ENCODE measurements at regions not wholly inside any gene's neighbourhood (a gene's known extent, or its start where the extent isn't known, plus 50 kb on each side); places are given as distances from the start of the nearest gene placed in this dataset.
"Not testable (repeated sequence)": the region's sequence is repeated elsewhere in the genome, so short reads cannot be mapped to it uniquely, and the experiment has no call there.

DNA sequence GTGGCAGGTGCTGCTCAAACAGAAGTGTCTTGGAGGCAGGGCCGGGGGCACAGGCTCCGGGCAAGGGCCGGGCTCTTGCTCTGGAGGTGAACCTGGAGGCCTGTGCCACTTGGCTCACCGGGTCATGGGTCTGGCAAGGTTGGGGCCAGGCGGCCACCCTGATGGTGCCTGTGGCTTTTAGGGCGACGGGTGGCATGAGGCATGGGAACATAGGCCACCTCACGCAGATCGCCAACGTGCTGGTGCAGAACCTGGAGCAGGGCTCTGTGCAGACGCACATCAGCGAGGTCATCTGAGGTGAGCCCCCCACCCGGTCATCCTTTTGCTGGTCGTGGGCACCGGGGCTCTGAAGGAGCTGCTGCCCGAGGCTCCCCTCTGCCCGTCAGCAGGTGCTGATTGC lies 202.7 kb downstream of the LIPI start:
- DNase-seq: not testable (repeated sequence)

DNA sequence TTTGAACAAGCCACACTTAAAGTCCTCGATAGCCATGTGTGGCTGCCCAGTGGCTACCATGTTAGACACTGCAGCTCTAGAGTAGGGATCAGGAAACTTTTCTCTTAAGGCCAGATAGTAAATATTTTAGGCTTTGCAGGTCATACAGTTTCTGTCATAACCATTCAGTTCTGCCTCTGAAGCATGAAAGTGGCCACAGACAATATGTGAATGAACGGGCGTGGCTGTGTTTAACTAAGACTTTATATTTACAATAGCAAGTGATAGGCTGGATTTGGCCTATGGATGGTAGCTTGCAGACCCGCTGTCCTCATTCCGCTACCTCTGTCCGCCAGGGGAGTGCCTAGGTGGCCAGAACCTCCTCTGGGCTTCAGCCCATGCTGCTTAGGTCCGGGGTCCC lies 204.6 kb downstream of the LIPI start:
- peak; percentile 23 for DNase-seq

- not testable (repeated sequence) for DNase-seq
These were observed 223.5 kb downstream of the LIPI start for GRCh38 chr21:13986996-13987958.

DNA sequence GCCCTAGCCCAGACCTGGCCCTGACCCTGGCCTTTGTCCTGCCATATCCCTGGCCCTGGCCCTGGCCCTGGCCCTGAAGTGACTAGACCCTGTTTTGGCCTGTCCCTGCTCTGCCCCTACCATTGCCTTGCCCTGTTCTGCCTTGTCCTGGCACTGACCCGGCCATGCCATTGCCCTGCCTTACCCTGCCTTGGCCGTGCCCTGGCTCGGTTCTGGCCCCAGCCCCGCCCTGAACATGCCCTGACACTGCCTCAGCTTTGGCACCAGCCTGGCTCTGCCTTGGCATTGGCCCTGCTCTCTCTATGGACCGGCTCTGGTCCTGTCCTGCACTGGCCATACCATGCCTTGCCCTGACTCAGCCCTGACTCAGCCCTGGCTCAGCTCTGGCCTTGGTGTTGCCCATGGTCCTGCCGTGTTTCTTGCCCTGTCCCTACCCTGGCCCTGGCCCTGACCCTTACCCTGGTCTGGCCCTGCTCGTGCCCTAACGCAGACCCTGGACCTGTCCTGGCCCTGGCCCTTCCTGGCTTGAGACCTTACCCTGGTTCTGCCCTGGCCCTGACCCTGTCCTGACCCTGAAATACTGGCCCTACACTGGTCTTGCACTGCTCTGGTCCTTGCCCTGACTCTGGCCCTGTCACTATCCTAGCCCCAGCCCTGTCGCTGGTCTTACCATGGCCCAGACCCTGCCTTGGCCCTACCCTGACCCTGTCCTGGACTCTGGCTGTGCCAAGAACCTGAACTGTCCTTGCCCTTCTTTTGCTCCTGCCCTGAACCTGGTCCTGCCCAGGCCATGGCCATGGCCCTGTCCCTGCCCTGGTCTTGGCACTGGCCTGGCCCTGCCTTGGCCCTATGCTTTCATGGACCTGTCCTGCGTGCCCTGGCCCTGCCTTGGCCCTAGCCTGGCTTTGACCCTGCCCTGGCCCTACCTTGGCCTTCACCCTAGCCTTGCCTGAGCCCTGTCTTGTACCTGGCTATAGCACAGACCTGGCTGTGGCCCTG lies 224.6 kb downstream of the LIPI start:
- not testable (repeated sequence) for DNase-seq

- DNase-seq: not testable (repeated sequence)
These were observed 225.5 kb downstream of the LIPI start for GRCh38 chr21:13985137-13985864.

DNA sequence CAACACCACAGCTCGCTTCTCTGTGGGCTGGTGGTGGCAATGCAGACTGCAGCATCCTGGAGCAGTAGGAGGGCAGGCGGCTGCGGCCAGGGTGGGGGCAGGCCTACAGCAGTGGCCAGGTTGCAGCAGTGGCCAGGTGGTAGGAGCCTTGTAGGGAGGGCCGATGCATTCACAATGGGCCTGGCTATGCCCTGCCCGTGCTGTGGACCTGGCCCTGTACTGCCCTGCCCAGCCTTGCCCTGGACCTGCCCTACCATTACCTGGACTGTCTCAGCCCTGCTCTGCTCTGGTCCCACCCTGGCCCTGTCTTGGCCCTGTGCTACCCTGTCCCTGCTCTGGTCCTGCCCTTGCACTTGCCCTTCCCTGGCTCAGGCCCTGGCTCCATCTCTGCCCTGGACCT lies 226.0 kb downstream of the LIPI start:
- DNase-seq: not testable (repeated sequence)

- not testable (repeated sequence) for DNase-seq
These were observed 229.3 kb downstream of the LIPI start for GRCh38 chr21:13981176-13982087.

DNA sequence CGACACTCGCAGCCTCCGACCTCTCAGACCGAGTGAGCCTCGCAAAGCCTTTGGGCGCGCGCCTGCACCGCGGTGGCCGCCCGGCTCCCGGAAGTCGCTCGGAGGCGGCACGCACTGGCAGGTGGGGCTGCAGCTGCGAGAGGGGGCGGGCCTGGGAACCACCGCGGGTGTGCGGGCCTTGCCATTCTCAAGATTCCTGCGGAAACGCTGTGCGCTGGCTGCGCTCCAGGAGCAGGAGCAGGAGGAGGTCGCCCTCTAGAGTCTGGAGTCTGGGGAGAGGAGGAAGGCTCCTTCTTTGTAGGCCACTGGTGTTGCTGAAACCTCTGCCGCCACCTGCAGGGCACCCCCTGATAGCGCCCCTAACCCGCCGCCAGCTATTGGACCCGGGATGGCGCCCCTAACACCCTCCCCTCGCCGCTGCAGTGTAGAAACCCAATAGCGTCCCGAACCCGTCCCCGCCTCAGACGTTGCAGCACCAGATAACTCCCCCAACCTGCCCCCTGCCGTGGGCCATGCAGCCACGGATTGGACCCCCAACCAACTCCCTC lies 230.6 kb downstream of the LIPI start:
- DNase-seq: peak; percentile 47

GRCh38 chr21:13979608-13980007 lies 231.1 kb downstream of the LIPI start:
- DNase-seq: not testable (repeated sequence)

- DNase-seq: not testable (repeated sequence)
These were observed 236.2 kb downstream of the LIPI start for GRCh38 chr21:13974582-13974981.

DNA sequence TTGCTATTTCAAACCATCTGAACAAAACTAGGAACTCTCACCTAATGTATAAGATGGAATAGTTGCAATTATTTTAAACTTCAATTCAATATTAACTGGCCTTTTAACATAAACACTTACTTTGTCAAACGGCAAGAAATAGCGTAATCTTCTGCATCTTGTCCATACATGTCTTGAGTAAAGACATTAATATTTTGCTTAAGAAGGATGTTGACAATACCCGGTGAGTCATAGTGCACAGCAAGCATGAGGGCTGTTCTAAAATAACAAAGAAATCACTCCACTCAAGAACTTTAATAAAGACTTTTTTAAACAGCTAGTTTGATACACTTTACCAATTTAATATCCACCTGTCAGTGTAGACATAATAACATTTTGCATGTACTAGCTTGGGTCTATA lies 240.9 kb downstream of the LIPI start:
- not testable (repeated sequence) for DNase-seq

DNA sequence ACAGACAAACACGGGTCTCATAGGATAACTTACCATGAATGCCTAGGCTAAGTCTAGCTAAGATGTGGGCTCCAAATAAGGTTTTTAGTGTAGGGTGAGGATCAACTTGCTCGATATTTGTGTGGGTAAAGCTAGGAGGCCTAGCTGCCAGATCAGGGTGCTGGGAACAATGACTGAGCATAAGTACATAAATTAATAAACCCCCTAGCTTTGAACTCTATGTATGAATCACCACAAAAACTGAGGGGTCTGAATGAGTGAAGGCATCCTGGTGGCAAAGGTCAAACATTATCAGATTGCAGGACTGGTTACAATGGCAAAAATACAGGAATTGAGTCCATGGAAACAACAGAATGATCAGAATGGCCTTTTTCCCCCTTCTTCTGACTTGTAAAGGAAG lies 241.8 kb downstream of the LIPI start:
- not testable (repeated sequence) for DNase-seq

- DNase-seq: not testable (repeated sequence)
These were observed 247.5 kb downstream of the LIPI start for GRCh38 chr21:13963259-13963658.

DNA sequence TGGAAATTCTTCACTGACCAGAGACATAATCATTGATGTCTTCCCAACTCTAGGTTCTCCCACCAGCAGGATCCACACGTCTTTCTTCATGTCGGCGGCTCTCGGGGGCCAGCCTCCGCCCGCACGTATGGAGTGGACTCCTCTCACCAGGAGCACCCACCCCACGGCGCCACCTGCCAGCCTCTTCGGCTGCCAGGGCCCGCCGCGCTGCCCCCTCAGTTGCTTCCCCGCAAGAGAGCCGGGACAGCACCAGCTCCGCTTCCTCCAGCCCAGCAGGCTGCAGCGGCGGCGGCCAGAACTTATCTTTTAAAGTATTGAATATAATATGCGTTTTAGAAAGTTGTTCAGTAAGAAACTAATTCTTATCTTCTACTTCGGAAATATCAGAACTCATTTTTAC lies 273.5 kb downstream of the LIPI start:
- no peak for DNase-seq

DNA sequence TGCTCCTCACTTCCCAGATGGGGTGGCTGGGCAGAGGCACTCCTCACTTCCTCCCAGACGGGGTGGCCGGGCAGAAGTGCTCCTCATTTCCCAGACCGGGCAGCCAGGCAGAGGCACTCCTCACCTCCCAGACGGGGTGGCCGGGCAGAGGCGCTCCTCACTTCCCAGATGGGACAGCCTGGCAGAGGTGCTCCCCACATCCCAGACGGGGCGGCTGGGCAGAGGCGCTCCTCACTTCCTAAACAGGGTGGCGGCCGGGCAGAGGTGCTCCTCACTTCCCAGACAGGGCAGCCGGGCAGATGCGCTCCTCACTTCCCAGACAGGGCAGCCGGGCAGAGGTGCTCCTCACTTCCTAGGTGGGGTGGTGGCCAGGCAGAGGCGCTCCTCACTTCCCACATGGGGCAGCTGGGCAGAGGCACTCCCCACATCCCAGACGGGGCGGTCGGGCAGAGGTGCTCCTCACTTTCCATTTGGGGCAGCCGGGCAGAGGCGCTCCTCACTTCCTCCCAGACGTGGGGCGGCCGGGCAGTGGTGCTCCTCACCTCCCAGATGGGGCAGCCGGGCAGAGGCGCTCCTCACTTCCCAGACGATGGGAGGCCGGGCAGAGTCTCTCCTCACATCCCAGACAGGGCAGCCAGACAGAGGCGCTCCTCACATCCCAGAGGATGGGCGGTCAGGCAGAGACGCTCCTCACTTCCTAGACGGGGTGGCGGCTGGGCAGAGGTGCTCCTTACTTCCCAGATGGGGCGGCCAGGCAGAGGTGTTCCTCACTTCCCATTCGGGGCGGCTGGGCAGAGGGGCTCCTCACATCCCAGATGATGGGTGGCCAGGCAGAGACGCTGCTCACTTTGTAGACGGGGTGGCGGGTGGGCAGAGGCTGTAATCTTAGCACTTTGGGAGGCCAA lies 274.5 kb downstream of the LIPI start:
- not testable (repeated sequence) for DNase-seq

- not testable (repeated sequence) for DNase-seq
These were observed 275.2 kb downstream of the LIPI start for GRCh38 chr21:13935396-13936032.

DNA sequence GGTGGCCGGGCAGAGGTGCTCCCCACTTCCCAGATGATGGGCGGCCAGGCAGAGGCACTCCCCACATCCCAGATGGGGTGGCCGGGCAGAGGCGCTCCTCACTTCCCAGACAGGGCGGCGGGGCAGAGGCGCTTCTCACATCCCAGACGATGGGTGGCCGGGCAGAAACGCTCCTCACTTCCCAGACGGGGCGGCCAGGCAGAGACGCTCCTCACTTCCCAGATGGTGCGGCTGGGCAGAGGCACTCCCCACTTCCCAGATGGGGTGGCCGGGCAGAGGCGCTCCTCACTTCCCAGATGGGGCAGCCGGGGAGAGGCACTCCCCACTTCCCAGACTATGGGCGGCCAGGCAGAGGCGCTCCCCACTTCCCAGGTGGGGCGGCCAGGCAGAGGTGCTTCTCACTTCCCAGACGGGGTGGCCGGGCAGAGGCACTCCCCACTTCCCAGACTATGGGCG lies 275.8 kb downstream of the LIPI start:
- DNase-seq: not testable (repeated sequence)

DNA sequence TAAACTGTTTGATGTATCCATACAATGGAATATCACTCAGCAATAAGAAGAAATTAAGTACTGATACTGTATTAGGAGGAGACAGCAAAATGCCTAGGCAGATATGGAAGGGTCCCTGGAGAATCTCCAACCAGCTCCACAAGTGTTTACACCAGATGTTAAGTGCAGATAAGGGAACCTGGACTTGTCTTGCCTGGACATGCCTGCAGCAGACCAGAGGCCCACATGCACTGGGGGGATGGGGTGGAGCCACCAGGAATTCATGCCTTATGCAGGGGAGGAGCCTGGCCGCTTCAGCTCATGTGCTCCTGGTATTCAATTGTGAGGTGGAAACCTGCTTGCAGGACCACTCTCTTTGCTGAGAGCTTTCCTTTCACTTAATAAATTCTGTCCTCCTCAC lies 287.6 kb downstream of the LIPI start:
- DNase-seq: peak; percentile 44

- DNase-seq: not testable (repeated sequence)
These were observed 289.3 kb downstream of the LIPI start for GRCh38 chr21:13921455-13921854.

Measured in NCI-H69 (cell line).